HUES48 (cell line): ENCODE measurements at regions not wholly inside any gene's neighbourhood (a gene's known extent, or its start where the extent isn't known, plus 50 kb on each side); places are given as distances from the start of the nearest gene placed in this dataset.

ENCODE experiments used
- H3K27ac ChIP-seq: one replicate; pipeline ENCODE4 v1.7.0; 2013; ENCODE audit warnings: low read depth, low read length, inconsistent platforms
- H3K27me3 ChIP-seq: 2 replicates; pipeline ENCODE4 v1.6.1; 2013; ENCODE audit warnings: mild to moderate bottlenecking, low read length; ENCODE audit not compliant: control insufficient read depth, insufficient read depth
- H3K36me3 ChIP-seq: 2 replicates; pipeline ENCODE4 v1.6.1; 2013; ENCODE audit warnings: low read length; ENCODE audit not compliant: control insufficient read depth, insufficient read depth
- H3K4me1 ChIP-seq: 2 replicates; pipeline ENCODE4 v1.6.1; 2013; ENCODE audit warnings: mild to moderate bottlenecking, low read length; ENCODE audit not compliant: control insufficient read depth, insufficient read depth
- H3K4me3 ChIP-seq: 2 replicates; pipeline ENCODE4 v1.5.1; 2013; ENCODE audit warnings: mild to moderate bottlenecking, low read depth, low read length
- H3K9ac ChIP-seq: 2 replicates; pipeline ENCODE4 v1.6.1; 2013; ENCODE audit warnings: mild to moderate bottlenecking, low read depth, low read length, moderate library complexity
- H3K9me3 ChIP-seq: 2 replicates; pipeline ENCODE4 v1.6.1; 2013; ENCODE audit warnings: low read length; ENCODE audit not compliant: control insufficient read depth, insufficient read depth

GRCh38 chr5:135217669-135218485 lies 181.2 kb downstream of the MACROH2A1 start:
- no peak overlapping the region for H3K4me3 ChIP-seq
- H3K9ac ChIP-seq, result no peak overlapping the region
- H3K36me3 ChIP-seq, result no peaks in the 10 kb centered on the region
- H3K27ac ChIP-seq, result no peak overlapping the region
- peaks cover 3% of the 10 kb centered on the region; the same call in 1 of the 2 replicates for H3K27me3 ChIP-seq
- H3K4me1 ChIP-seq, result peaks cover 5% of the 10 kb centered on the region; the same call in 1 of the 2 replicates
- H3K9me3 ChIP-seq, result no peaks in the 10 kb centered on the region

- Histone ChIP-seq H3K4me1 (peaks cover 8% of the 10 kb centered on the region; the same call in 1 of the 2 replicates), H3K9me3 (no peaks in the 10 kb centered on the region), H3K36me3 (no peaks in the 10 kb centered on the region), H3K9ac (no peak overlapping the region), H3K4me3 (no peak overlapping the region), H3K27me3 (peaks cover 3% of the 10 kb centered on the region; the same call in 1 of the 2 replicates), H3K27ac (no peak overlapping the region)
Measured at GRCh38 chr5:135216471-135217343, 182.3 kb downstream of the MACROH2A1 start.

GRCh38 chr5:135215617-135216470 lies 181.8 kb upstream of the PITX1 start:
- Histone ChIP-seq H3K9ac (no peak overlapping the region), H3K27me3 (peaks cover 3% of the 10 kb centered on the region; the same call in 1 of the 2 replicates), H3K36me3 (no peaks in the 10 kb centered on the region), H3K4me1 (peaks cover 8% of the 10 kb centered on the region; the same call in 1 of the 2 replicates), H3K9me3 (no peaks in the 10 kb centered on the region), H3K4me3 (no peak overlapping the region), H3K27ac (no peak overlapping the region)

- H3K9ac ChIP-seq, result no peak overlapping the region
- peaks cover 8% of the 10 kb centered on the region; the same call in 1 of the 2 replicates for H3K4me1 ChIP-seq
- no peak overlapping the region for H3K27ac ChIP-seq
- no peaks in the 10 kb centered on the region for H3K36me3 ChIP-seq
- H3K9me3 ChIP-seq, result no peaks in the 10 kb centered on the region
- peaks cover 3% of the 10 kb centered on the region; the same call in 1 of the 2 replicates for H3K27me3 ChIP-seq
- H3K4me3 ChIP-seq, result no peak overlapping the region
Measured at GRCh38 chr5:135214897-135215616, 181.0 kb upstream of the PITX1 start.

- H3K4me3 ChIP-seq, result no peak overlapping the region
- peaks cover 3% of the 10 kb centered on the region; the same call in 1 of the 2 replicates for H3K27me3 ChIP-seq
- no peak overlapping the region for H3K9ac ChIP-seq
- no peaks in the 10 kb centered on the region for H3K36me3 ChIP-seq
- peaks cover 15% of the 10 kb centered on the region; the same call in 1 of the 2 replicates for H3K4me1 ChIP-seq
- no peaks in the 10 kb centered on the region for H3K9me3 ChIP-seq
- no peak overlapping the region for H3K27ac ChIP-seq
Measured at GRCh38 chr5:135213466-135214239, 179.6 kb upstream of the PITX1 start.

GRCh38 chr5:135213027-135213386 lies 179.0 kb upstream of the PITX1 start:
- Histone ChIP-seq H3K27ac (no peak overlapping the region), H3K36me3 (no peaks in the 10 kb centered on the region), H3K4me3 (no peak overlapping the region), H3K27me3 (peaks cover 3% of the 10 kb centered on the region; the same call in 1 of the 2 replicates), H3K4me1 (peaks cover 18% of the 10 kb centered on the region; the same call in 1 of the 2 replicates), H3K9me3 (no peaks in the 10 kb centered on the region), H3K9ac (no peak overlapping the region)

- Histone ChIP-seq H3K9ac (no peak overlapping the region), H3K36me3 (no peaks in the 10 kb centered on the region), H3K4me3 (no peak overlapping the region), H3K4me1 (peaks cover 18% of the 10 kb centered on the region; the same call in 1 of the 2 replicates), H3K27me3 (peaks cover 3% of the 10 kb centered on the region; the same call in 1 of the 2 replicates), H3K9me3 (no peaks in the 10 kb centered on the region), H3K27ac (no peak overlapping the region)
Measured at GRCh38 chr5:135212361-135213026, 178.5 kb upstream of the PITX1 start.

GRCh38 chr5:135211791-135212190 lies 177.8 kb upstream of the PITX1 start:
- Histone ChIP-seq H3K27me3 (peaks cover 3% of the 10 kb centered on the region; the same call in 1 of the 2 replicates), H3K27ac (no peak overlapping the region), H3K9ac (no peak overlapping the region), H3K4me3 (no peak overlapping the region), H3K9me3 (no peaks in the 10 kb centered on the region), H3K4me1 (peaks cover 18% of the 10 kb centered on the region; the same call in 1 of the 2 replicates), H3K36me3 (no peaks in the 10 kb centered on the region)

- H3K9me3 ChIP-seq, result no peaks in the 10 kb centered on the region
- H3K27me3 ChIP-seq, result peaks cover 3% of the 10 kb centered on the region; the same call in 1 of the 2 replicates
- no peak overlapping the region for H3K9ac ChIP-seq
- H3K4me1 ChIP-seq, result peaks cover 18% of the 10 kb centered on the region; the same call in 1 of the 2 replicates
- H3K36me3 ChIP-seq, result no peaks in the 10 kb centered on the region
- no peak overlapping the region for H3K27ac ChIP-seq
- no peak overlapping the region for H3K4me3 ChIP-seq
Measured at GRCh38 chr5:135211083-135211790, 177.2 kb upstream of the PITX1 start.
